Right ventricle myocardium superior (tissue), 1 donor: ENCODE measurements at regions not wholly inside any gene's neighbourhood (a gene's known extent, or its start where the extent isn't known, plus 50 kb on each side); places are given as distances from the start of the nearest gene placed in this dataset.
"Not testable (repeated sequence)": the region's sequence is repeated elsewhere in the genome, so short reads cannot be mapped to it uniquely, and the experiment has no call there.

Experiments
- ATAC-seq: fragments of 200-7000 bp; cut with Tn5 transposase; one replicate; pipeline ENCODE4 v1.9.1; 2020; ENCODE audit warnings: mild to moderate bottlenecking; ENCODE audit not compliant: poor library complexity
- DNase-seq: peaks from one replicate; pipeline ENCODE4 v3.0.0-alpha.2; 2020
- intact Hi-C: fragments of 100-400 bp; cut with DNase I; formaldehyde crosslinking; loops from one replicate; pipeline ENCODE4 v1.11.2; 2022
- donor health status: DM: no; HTN: yes; CAD: no; lungs with severe emphysema.

- no peak for DNase-seq
- intact Hi-C loops, result no loop called here
- no peak for ATAC-seq
Observed at GRCh38 chr6:3623451-3624249, 127.9 kb downstream of the PXDC1 start.

GRCh38 chr6:3621411-3621810 is 130.1 kb downstream of the PXDC1 start:
- intact Hi-C loops, result no loop called here
- DNase-seq, result no peak
- no peak for ATAC-seq

- intact Hi-C loops, result no loop called here
Observed at GRCh38 chr6:3620937-3621336, 130.6 kb downstream of the PXDC1 start.

GRCh38 chr6:3620389-3620788 is 131.1 kb downstream of the PXDC1 start:
- no peak for ATAC-seq
- DNase-seq, result no peak
- intact Hi-C loops, result no loop called here

More at GRCh38 chr6:3620937-3621336, 130.6 kb downstream of the PXDC1 start:
- ATAC-seq (no peak), DNase-seq (no peak)

GRCh38 chr6:3619800-3620199 is 131.7 kb downstream of the PXDC1 start:
- DNase-seq, result no peak
- intact Hi-C loops, result no loop called here

GRCh38 chr6:3619201-3619600 is 132.3 kb downstream of the PXDC1 start:
- ATAC-seq (no peak), DNase-seq (no peak)
- intact Hi-C loops, result no loop called here

More at GRCh38 chr6:3619800-3620199, 131.7 kb downstream of the PXDC1 start:
- ATAC-seq, result no peak

- no peak for DNase-seq
- intact Hi-C loops, result no loop called here
- ATAC-seq, result no peak
Observed at GRCh38 chr6:3618642-3619041, 132.9 kb downstream of the PXDC1 start.

- intact Hi-C loops, result no loop called here
- ATAC-seq (no peak), DNase-seq (no peak)
Observed at GRCh38 chr6:3617681-3618311, 133.7 kb downstream of the PXDC1 start.

GRCh38 chr6:3617192-3617631 is 134.3 kb downstream of the PXDC1 start:
- intact Hi-C loops, result no loop called here

GRCh38 chr6:3616565-3617176 is 134.8 kb downstream of the PXDC1 start:
- ATAC-seq (no peak), DNase-seq (no peak)
- intact Hi-C loops, result no loop called here

More at GRCh38 chr6:3617192-3617631, 134.3 kb downstream of the PXDC1 start:
- DNase-seq, result no peak
- no peak for ATAC-seq

GRCh38 chr6:3615391-3616380 is 135.8 kb downstream of the PXDC1 start:
- no peak for DNase-seq
- intact Hi-C loops, result no loop called here
- no peak for ATAC-seq

GRCh38 chr6:3614918-3615317 is 136.6 kb downstream of the PXDC1 start:
- ATAC-seq (no peak), DNase-seq (no peak)
- intact Hi-C loops, result no loop called here

GRCh38 chr6:3613565-3613964 is 137.9 kb downstream of the PXDC1 start:
- DNase-seq, intact Hi-C loops, ATAC-seq: not testable (repeated sequence)

GRCh38 chr6:3612341-3613041 is 139.0 kb downstream of the PXDC1 start:
- DNase-seq, result no peak
- intact Hi-C loops, result no loop called here
- ATAC-seq, result no peak

- ATAC-seq, result no peak
- no peak for DNase-seq
Observed at GRCh38 chr6:3610921-3611320, 140.6 kb downstream of the PXDC1 start.

GRCh38 chr6:3610206-3610605 is 141.3 kb downstream of the PXDC1 start:
- DNase-seq (no peak), ATAC-seq (no peak)
- intact Hi-C loops, result no loop called here

More at GRCh38 chr6:3610921-3611320, 140.6 kb downstream of the PXDC1 start:
- intact Hi-C loops, result no loop called here

GRCh38 chr6:3609388-3609787 is 142.1 kb downstream of the PXDC1 start:
- intact Hi-C loops, result no loop called here
- no peak for DNase-seq
- ATAC-seq, result no peak

GRCh38 chr6:3608159-3608558 is 143.4 kb downstream of the PXDC1 start:
- no peak for DNase-seq

More at GRCh38 chr6:3608159-3608558, 143.4 kb downstream of the PXDC1 start:
- intact Hi-C loops, result no loop called here
- no peak for ATAC-seq
